Tibial nerve (tissue), 4 donors: ENCODE measurements at regions not wholly inside any gene's neighbourhood (a gene's known extent, or its start where the extent isn't known, plus 50 kb on each side); places are given as distances from the start of the nearest gene placed in this dataset.

Source experiments
- DNase-seq, 2 donors: peaks; one replicate each; pipeline ENCODE4 v3.0.0-alpha.2; 2019; ENCODE audit warnings: low spot score in 2 of 2
- H3K27ac ChIP-seq, 4 donors: fragments of 200-600 bp; sonication (generic) in 3 of 4; one replicate each; pipeline ENCODE4 v1.5.1; 2017 to 2019; ENCODE audit warnings: mild to moderate bottlenecking in 1 of 4
- H3K27me3 ChIP-seq, 2 donors: fragments of 200-600 bp; sonication (generic) in 1 of 2; one replicate each; pipeline versions ENCODE4 v1.5.1 to v1.6.0; 2017 to 2019
- H3K36me3 ChIP-seq, 3 donors: fragments of 200-600 bp; sonication (generic); one replicate each; pipeline ENCODE4 v1.5.1; 2018 to 2019
- H3K4me1 ChIP-seq, 4 donors: fragments of 200-600 bp; sonication (generic) in 3 of 4; one replicate each; pipeline ENCODE4 v1.5.1; 2017 to 2019
- H3K4me3 ChIP-seq, 4 donors: fragments of 200-600 bp; sonication (generic) in 3 of 4; one replicate each; pipeline ENCODE4 v1.5.1; 2017 to 2019; ENCODE audit warnings: mild to moderate bottlenecking in 1 of 4, moderate library complexity in 1 of 4
- H3K9me3 ChIP-seq, 4 donors: fragments of 200-600 bp; sonication (generic) in 3 of 4; one replicate each; pipeline ENCODE4 v1.5.1; 2017 to 2019
- CTCF ChIP-seq, 5 experiments: fragments of 200-600 bp in 3 of 5; fragments of 450-650 bp in 2 of 5; sonication (generic) in 3 of 5; IDR thresholded peaks; one replicate each; pipeline ENCODE4 v1.5.1; 2016 to 2019; ENCODE audit warnings: antibody characterized with exemption in 5 of 5, mild to moderate bottlenecking in 3 of 5, moderate library complexity in 2 of 5
- EP300 ChIP-seq, 2 donors: sonication (generic); formaldehyde crosslinking; IDR thresholded peaks; one replicate each; pipeline ENCODE4 v1.6.1; 2017; ENCODE audit warnings: antibody characterized with exemption in 2 of 2, mild to moderate bottlenecking in 1 of 2
- POLR2A ChIP-seq, 2 donors: fragments of 450-650 bp; IDR thresholded peaks; one replicate each; pipeline ENCODE4 v1.6.1; 2017; ENCODE audit warnings: antibody characterized with exemption in 2 of 2, mild to moderate bottlenecking in 2 of 2, moderate library complexity in 2 of 2
- WGBS, 2 donors: methylation state at CpG; one replicate each; pipeline ENCODE4 v1.1.5; 2018; 5-methylcytosine and 5-hydroxymethylcytosine counted together

DNA sequence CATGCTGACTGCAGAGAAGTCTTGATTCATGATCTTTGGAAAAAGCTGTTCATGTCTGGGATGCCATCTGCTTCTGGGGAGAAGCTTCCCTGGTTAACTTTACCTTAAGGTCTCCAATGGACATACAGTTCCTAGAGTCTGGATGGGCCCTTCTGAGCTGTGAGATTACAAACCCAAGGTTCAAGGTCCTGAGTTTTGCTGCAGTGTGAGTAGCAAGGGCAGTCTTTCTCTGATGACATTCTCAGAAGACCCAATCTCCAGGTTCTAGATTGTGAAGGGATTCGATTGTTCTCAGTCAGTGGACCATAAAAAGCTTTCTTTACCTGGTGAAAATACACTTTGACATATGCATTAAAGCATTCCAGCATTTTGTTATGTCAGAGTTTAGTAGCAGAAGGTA, 179.2 kb downstream of the AASDH start:
- DNase-seq: no peak
- Histone ChIP-seq H3K36me3 (no peaks in the 10 kb centered on the region), H3K4me1 (no peaks in the 10 kb centered on the region), H3K4me3 (no peak overlapping the region), H3K27me3 (no peaks in the 10 kb centered on the region), H3K9me3 (peaks cover 0 to 8% (median 0%) of the 10 kb centered on the region in 4 donors), H3K27ac (no peak overlapping the region)
- TF ChIP-seq POLR2A (IDR thresholded peaks at IDR 0.05): no peak
- no peak for TF ChIP-seq EP300 (IDR thresholded peaks at IDR 0.05)
- no peak for TF ChIP-seq CTCF (IDR thresholded peaks at IDR 0.05)
- WGBS, 2 donors: 43 to 100% methylated on average over 1 of the region's 1 CpG

DNA sequence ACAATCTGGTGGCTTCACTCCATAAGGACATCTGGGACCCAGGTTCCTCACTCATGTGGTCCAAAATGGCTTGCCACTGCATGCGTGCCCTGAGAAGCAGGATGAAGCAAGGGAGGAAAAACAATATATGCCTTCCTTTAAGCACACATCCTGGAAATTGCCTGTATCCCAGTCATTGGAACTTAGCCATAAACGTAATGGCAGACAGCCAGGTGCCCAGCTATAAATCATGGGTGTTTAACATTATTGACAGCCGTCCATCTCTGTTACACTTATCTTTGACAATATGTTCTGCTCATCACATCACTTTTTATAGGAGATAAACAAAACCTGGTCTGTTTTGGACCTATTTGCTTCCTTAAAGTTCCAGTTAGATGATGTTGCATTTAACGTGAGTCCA, 181.0 kb downstream of the AASDH start:
- no peak for TF ChIP-seq POLR2A (IDR thresholded peaks at IDR 0.05)
- no peak for TF ChIP-seq EP300 (IDR thresholded peaks at IDR 0.05)
- TF ChIP-seq CTCF (IDR thresholded peaks at IDR 0.05): no peak
- no peaks in the 10 kb centered on the region for H3K4me1 ChIP-seq
- no peaks in the 10 kb centered on the region for H3K27me3 ChIP-seq
- no peak overlapping the region for H3K4me3 ChIP-seq
- no peak for DNase-seq
- 78 to 87% methylated on average over 4 of the region's 4 CpGs for WGBS, 2 donors
- H3K36me3 ChIP-seq: no peaks in the 10 kb centered on the region
- H3K27ac ChIP-seq: no peak overlapping the region
- H3K9me3 ChIP-seq: peaks cover 0 to 3% (median 0%) of the 10 kb centered on the region in 4 donors

DNA sequence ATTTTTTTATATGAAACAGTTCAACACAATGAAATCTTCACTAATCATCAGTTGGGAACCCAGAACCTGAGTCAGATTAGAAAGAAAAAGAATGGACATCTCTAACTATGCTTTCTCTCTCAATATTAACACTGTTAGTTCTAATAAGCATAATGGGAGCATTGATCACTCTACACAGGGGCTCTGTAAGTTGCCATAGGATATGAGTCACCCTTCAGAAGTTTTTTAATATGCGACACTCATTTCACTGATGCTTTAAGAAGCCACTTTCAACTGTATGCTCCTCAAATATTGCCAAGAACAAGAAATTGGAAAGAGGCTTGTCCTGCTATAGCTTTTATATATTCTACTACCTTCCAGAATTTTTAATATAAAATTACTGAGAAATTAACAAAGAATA, 187.0 kb downstream of the AASDH start:
- Histone ChIP-seq H3K27ac (no peak overlapping the region), H3K4me3 (no peak overlapping the region), H3K27me3 (no peaks in the 10 kb centered on the region), H3K9me3 (no peaks in the 10 kb centered on the region), H3K4me1 (no peaks in the 10 kb centered on the region), H3K36me3 (no peaks in the 10 kb centered on the region)
- WGBS, 2 donors: 45 to 51% methylated on average over 1 of the region's 1 CpG
- TF ChIP-seq EP300 (IDR thresholded peaks at IDR 0.05) (no peak), POLR2A (IDR thresholded peaks at IDR 0.05) (no peak), CTCF (IDR thresholded peaks at IDR 0.05) (no peak)
- no peak for DNase-seq

GRCh38 chr4:56198265-56198664, 189.0 kb downstream of the AASDH start:
- Histone ChIP-seq H3K36me3 (no peaks in the 10 kb centered on the region), H3K4me1 (no peaks in the 10 kb centered on the region), H3K4me3 (no peak overlapping the region), H3K27ac (no peak overlapping the region), H3K9me3 (no peaks in the 10 kb centered on the region), H3K27me3 (no peaks in the 10 kb centered on the region)
- TF ChIP-seq POLR2A (IDR thresholded peaks at IDR 0.05): no peak
- TF ChIP-seq CTCF (IDR thresholded peaks at IDR 0.05): no peak
- TF ChIP-seq EP300 (IDR thresholded peaks at IDR 0.05): no peak
- 97% methylated on average over 2 of the region's 2 CpGs for WGBS, 2 donors
- DNase-seq: no peak

- Histone ChIP-seq H3K27ac (no peak overlapping the region), H3K9me3 (no peaks in the 10 kb centered on the region), H3K36me3 (no peaks in the 10 kb centered on the region)
Observed at GRCh38 chr4:56197387-56197786, 189.9 kb downstream of the AASDH start.

More at GRCh38 chr4:56197387-56197786, 189.9 kb downstream of the AASDH start:
- no peaks in the 10 kb centered on the region for H3K4me1 ChIP-seq
- WGBS, 2 donors: 75 to 79% methylated on average over 5 of the region's 5 CpGs
- TF ChIP-seq EP300 (IDR thresholded peaks at IDR 0.05) (no peak), POLR2A (IDR thresholded peaks at IDR 0.05) (no peak), CTCF (IDR thresholded peaks at IDR 0.05) (no peak)
- DNase-seq: no peak
- H3K4me3 ChIP-seq: no peak overlapping the region
- H3K27me3 ChIP-seq: no peaks in the 10 kb centered on the region
